Activated naive CD8-positive, alpha-beta T cell treated with anti-CD3 and anti-CD28 coated beads, Interleukin-2, amount 10 ng/mL, durations not matched to agents 7 days and 5 days (primary cell): ENCODE measurements at regions not wholly inside any gene's neighbourhood (a gene's known extent, or its start where the extent isn't known, plus 50 kb on each side); places are given as distances from the start of the nearest gene placed in this dataset.

Experiments used
- ATAC-seq: fragments of 150-1000 bp; cut with Tn5 transposase; one replicate; pipeline ENCODE4 v1.10.0; 2021; ENCODE audit warnings: low read depth, moderate library complexity
- POLR2A ChIA-PET: fragments of 350-600 bp; sonication (Branson Sonifier 250); formaldehyde crosslinking; loops from one replicate; lab custom pipeline; 2021; ENCODE audit warnings: antibody characterized with exemption; lab: Charles Lee
- DNase-seq: peaks from one replicate; pipeline ENCODE4 v3.0.0; 2021
- H3K27ac Mint-ChIP-seq: one replicate; pipeline ENCODE4 v1.8.0; 2022; ENCODE audit warnings: mild to moderate bottlenecking, mixed read lengths
- H3K27me3 Mint-ChIP-seq: one replicate; pipeline ENCODE4 v1.8.0; 2022; ENCODE audit warnings: mild to moderate bottlenecking, moderate library complexity, mixed read lengths
- H3K36me3 Mint-ChIP-seq: one replicate; pipeline ENCODE4 v1.8.0; 2021; ENCODE audit warnings: mild to moderate bottlenecking, mixed read lengths
- H3K4me1 Mint-ChIP-seq: one replicate; pipeline ENCODE4 v1.8.0; 2021; ENCODE audit warnings: mixed read lengths
- H3K4me3 Mint-ChIP-seq: one replicate; pipeline ENCODE4 v1.8.0; 2022; ENCODE audit warnings: mild to moderate bottlenecking, moderate library complexity, mixed read lengths
- H3K9me3 Mint-ChIP-seq: one replicate; pipeline ENCODE4 v1.8.0; 2021; ENCODE audit warnings: mixed read lengths

- Mint-ChIP-seq H3K27me3 (no peaks in the 10 kb centered on the region), H3K36me3 (no peaks in the 10 kb centered on the region), H3K9me3 (no peaks in the 10 kb centered on the region), H3K4me1 (no peaks in the 10 kb centered on the region), H3K4me3 (no peak overlapping the region), H3K27ac (no peak overlapping the region)
- no peak for ATAC-seq
- no peak for DNase-seq
- POLR2A ChIA-PET = no interaction called here
Measured at GRCh38 chr4:59120287-59120814, 2010.2 kb upstream of the IGFBP7 start.

GRCh38 chr4:59122626-59123025 is 2012.4 kb upstream of the IGFBP7 start:
- H3K4me1 Mint-ChIP-seq = no peaks in the 10 kb centered on the region
- ATAC-seq (no peak), DNase-seq (no peak)
- no peak overlapping the region for H3K27ac Mint-ChIP-seq
- no peaks in the 10 kb centered on the region for H3K27me3 Mint-ChIP-seq
- no peak overlapping the region for H3K4me3 Mint-ChIP-seq
- no peaks in the 10 kb centered on the region for H3K36me3 Mint-ChIP-seq
- H3K9me3 Mint-ChIP-seq = no peaks in the 10 kb centered on the region
- POLR2A ChIA-PET = no interaction called here

GRCh38 chr4:59126159-59126558 is 2016.0 kb upstream of the IGFBP7 start:
- DNase-seq (no peak), ATAC-seq (no peak)
- no peaks in the 10 kb centered on the region for H3K36me3 Mint-ChIP-seq
- H3K4me1 Mint-ChIP-seq = no peaks in the 10 kb centered on the region
- POLR2A ChIA-PET = no interaction called here
- no peaks in the 10 kb centered on the region for H3K27me3 Mint-ChIP-seq
- H3K27ac Mint-ChIP-seq = no peak overlapping the region
- H3K4me3 Mint-ChIP-seq = no peak overlapping the region
- no peaks in the 10 kb centered on the region for H3K9me3 Mint-ChIP-seq

- Mint-ChIP-seq H3K27me3 (no peaks in the 10 kb centered on the region), H3K4me3 (no peak overlapping the region), H3K36me3 (no peaks in the 10 kb centered on the region), H3K4me1 (no peaks in the 10 kb centered on the region), H3K27ac (no peak overlapping the region), H3K9me3 (no peaks in the 10 kb centered on the region)
- POLR2A ChIA-PET = no interaction called here
- DNase-seq (no peak), ATAC-seq (no peak)
Measured at GRCh38 chr4:59127006-59127405, 2016.8 kb upstream of the IGFBP7 start.

- ATAC-seq = no peak
- Mint-ChIP-seq H3K4me1 (no peaks in the 10 kb centered on the region), H3K9me3 (no peaks in the 10 kb centered on the region), H3K27ac (no peak overlapping the region), H3K4me3 (no peak overlapping the region), H3K27me3 (no peaks in the 10 kb centered on the region), H3K36me3 (no peaks in the 10 kb centered on the region)
- POLR2A ChIA-PET = no interaction called here
- DNase-seq = no peak
Measured at GRCh38 chr4:59127743-59128142, 2017.6 kb upstream of the IGFBP7 start.

- no peak for ATAC-seq
- H3K4me1 Mint-ChIP-seq = no peaks in the 10 kb centered on the region
- POLR2A ChIA-PET = no interaction called here
- no peak overlapping the region for H3K27ac Mint-ChIP-seq
- no peaks in the 10 kb centered on the region for H3K36me3 Mint-ChIP-seq
- no peak for DNase-seq
- H3K27me3 Mint-ChIP-seq = no peaks in the 10 kb centered on the region
- H3K9me3 Mint-ChIP-seq = peaks cover 2% of the 10 kb centered on the region
- no peak overlapping the region for H3K4me3 Mint-ChIP-seq
Measured at GRCh38 chr4:59135248-59135985, 2025.2 kb upstream of the IGFBP7 start.

GRCh38 chr4:59161249-59161648 is 2038.9 kb upstream of the ADGRL3 start:
- ATAC-seq = no peak
- H3K9me3 Mint-ChIP-seq = peaks cover 7% of the 10 kb centered on the region
- DNase-seq = no peak
- H3K4me3 Mint-ChIP-seq = no peak overlapping the region
- no peaks in the 10 kb centered on the region for H3K27me3 Mint-ChIP-seq
- no peaks in the 10 kb centered on the region for H3K4me1 Mint-ChIP-seq
- no peaks in the 10 kb centered on the region for H3K36me3 Mint-ChIP-seq
- no peak overlapping the region for H3K27ac Mint-ChIP-seq
- POLR2A ChIA-PET = no interaction called here

GRCh38 chr4:59175617-59176016 is 2024.5 kb upstream of the ADGRL3 start:
- no peak overlapping the region for H3K27ac Mint-ChIP-seq
- POLR2A ChIA-PET = no interaction called here
- no peaks in the 10 kb centered on the region for H3K27me3 Mint-ChIP-seq
- H3K4me3 Mint-ChIP-seq = no peak overlapping the region
- DNase-seq (no peak), ATAC-seq (no peak)
- no peaks in the 10 kb centered on the region for H3K4me1 Mint-ChIP-seq
- peaks cover 2% of the 10 kb centered on the region for H3K9me3 Mint-ChIP-seq
- H3K36me3 Mint-ChIP-seq = no peaks in the 10 kb centered on the region

GRCh38 chr4:59179372-59179771 is 2020.8 kb upstream of the ADGRL3 start:
- no peaks in the 10 kb centered on the region for H3K9me3 Mint-ChIP-seq
- DNase-seq (no peak), ATAC-seq (no peak)
- H3K4me1 Mint-ChIP-seq = no peaks in the 10 kb centered on the region
- no peaks in the 10 kb centered on the region for H3K36me3 Mint-ChIP-seq
- no peak overlapping the region for H3K27ac Mint-ChIP-seq
- H3K4me3 Mint-ChIP-seq = no peak overlapping the region
- H3K27me3 Mint-ChIP-seq = no peaks in the 10 kb centered on the region
- POLR2A ChIA-PET = no interaction called here

GRCh38 chr4:59180161-59180560 is 2020.0 kb upstream of the ADGRL3 start:
- POLR2A ChIA-PET = no interaction called here
- DNase-seq (no peak), ATAC-seq (no peak)
- no peaks in the 10 kb centered on the region for H3K36me3 Mint-ChIP-seq
- no peak overlapping the region for H3K4me3 Mint-ChIP-seq
- H3K4me1 Mint-ChIP-seq = no peaks in the 10 kb centered on the region
- no peak overlapping the region for H3K27ac Mint-ChIP-seq
- no peaks in the 10 kb centered on the region for H3K9me3 Mint-ChIP-seq
- H3K27me3 Mint-ChIP-seq = no peaks in the 10 kb centered on the region

GRCh38 chr4:59180969-59181368 is 2019.2 kb upstream of the ADGRL3 start:
- Mint-ChIP-seq H3K9me3 (no peaks in the 10 kb centered on the region), H3K27me3 (no peaks in the 10 kb centered on the region), H3K27ac (no peak overlapping the region), H3K4me1 (no peaks in the 10 kb centered on the region), H3K4me3 (no peak overlapping the region), H3K36me3 (no peaks in the 10 kb centered on the region)
- ATAC-seq = no peak
- POLR2A ChIA-PET = no interaction called here
- DNase-seq = no peak

- no peaks in the 10 kb centered on the region for H3K27me3 Mint-ChIP-seq
- H3K27ac Mint-ChIP-seq = no peak overlapping the region
- H3K36me3 Mint-ChIP-seq = no peaks in the 10 kb centered on the region
- H3K4me1 Mint-ChIP-seq = no peaks in the 10 kb centered on the region
- POLR2A ChIA-PET = no interaction called here
- DNase-seq = no peak
- H3K4me3 Mint-ChIP-seq = no peak overlapping the region
- ATAC-seq = no peak
- H3K9me3 Mint-ChIP-seq = peaks cover 5% of the 10 kb centered on the region
Measured at GRCh38 chr4:59195839-59196238, 2004.3 kb upstream of the ADGRL3 start.

- no peaks in the 10 kb centered on the region for H3K36me3 Mint-ChIP-seq
- H3K27me3 Mint-ChIP-seq = no peaks in the 10 kb centered on the region
- no peak overlapping the region for H3K4me3 Mint-ChIP-seq
- no peak overlapping the region for H3K27ac Mint-ChIP-seq
- H3K4me1 Mint-ChIP-seq = no peaks in the 10 kb centered on the region
- ATAC-seq (no peak), DNase-seq (no peak)
- POLR2A ChIA-PET = no interaction called here
- peaks cover 3% of the 10 kb centered on the region for H3K9me3 Mint-ChIP-seq
Measured at GRCh38 chr4:59200992-59201391, 1999.1 kb upstream of the ADGRL3 start.

- H3K36me3 Mint-ChIP-seq = no peaks in the 10 kb centered on the region
- no peak overlapping the region for H3K4me3 Mint-ChIP-seq
- H3K4me1 Mint-ChIP-seq = no peaks in the 10 kb centered on the region
- POLR2A ChIA-PET = no interaction called here
- H3K9me3 Mint-ChIP-seq = no peaks in the 10 kb centered on the region
- DNase-seq (no peak), ATAC-seq (no peak)
- H3K27ac Mint-ChIP-seq = no peak overlapping the region
- no peaks in the 10 kb centered on the region for H3K27me3 Mint-ChIP-seq
Measured at GRCh38 chr4:59217910-59218631, 1982.1 kb upstream of the ADGRL3 start.
